ENCODE measurements at regions not wholly inside any gene's neighbourhood (a gene's known extent, or its start where the extent isn't known, plus 50 kb on each side); places are given as distances from the start of the nearest gene placed in this dataset.

GRCh38 chr6:33967966-33968724, 164.3 kb upstream of the MLN start:
- DNase-seq: no peak

GRCh38 chr6:33967265-33967767, 163.5 kb upstream of the MLN start:
- no peak for DNase-seq

GRCh38 chr6:33966536-33966935, 162.7 kb upstream of the MLN start:
- no peak for DNase-seq

GRCh38 chr6:33965766-33966165, 162.0 kb upstream of the MLN start:
- no peak for DNase-seq

GRCh38 chr6:33964387-33964786, 160.6 kb upstream of the MLN start:
- no peak for DNase-seq

GRCh38 chr6:33963136-33963750, 159.4 kb upstream of the MLN start:
- DNase-seq: peak in 1 of 5 donors; percentile 2

- peak in 1 of 5 donors; percentile 4 for DNase-seq
Observed at GRCh38 chr6:33962246-33963027, 158.6 kb upstream of the MLN start.

GRCh38 chr6:33961691-33962090, 157.9 kb upstream of the MLN start:
- peak in 1 of 5 donors; percentile 1 for DNase-seq

- no peak for DNase-seq
Observed at GRCh38 chr6:33960345-33961313, 156.8 kb upstream of the MLN start.

- DNase-seq: no peak
Observed at GRCh38 chr6:33959661-33960344, 156.0 kb upstream of the MLN start.

GRCh38 chr6:33959329-33959651, 155.5 kb upstream of the MLN start:
- DNase-seq: no peak

GRCh38 chr6:33958526-33959328, 154.9 kb upstream of the MLN start:
- peak in 1 of 5 donors; percentile 2 for DNase-seq

- peak in 1 of 5 donors; percentile 5 for DNase-seq
Observed at GRCh38 chr6:33957892-33958525, 154.2 kb upstream of the MLN start.

GRCh38 chr6:33957131-33957891, 153.5 kb upstream of the MLN start:
- DNase-seq: peak in 1 of 5 donors; percentile 1

GRCh38 chr6:33956206-33956605, 152.4 kb upstream of the MLN start:
- DNase-seq: no peak

- no peak for DNase-seq
Observed at GRCh38 chr6:33955566-33955965, 151.8 kb upstream of the MLN start.

GRCh38 chr6:33954453-33954852, 150.7 kb upstream of the MLN start:
- DNase-seq: no peak

GRCh38 chr6:33953171-33953570, 149.4 kb upstream of the MLN start:
- no peak for DNase-seq

GRCh38 chr6:33952016-33952415, 148.2 kb upstream of the MLN start:
- DNase-seq: no peak
